OCI-LY1 (cell line): ENCODE measurements at regions not wholly inside any gene's neighbourhood (a gene's known extent, or its start where the extent isn't known, plus 50 kb on each side); places are given as distances from the start of the nearest gene placed in this dataset.

ENCODE experiments used
- CTCF ChIP-seq: fragments of 200-600 bp; sonication (generic), shearing (Covaris generic); IDR thresholded peaks from 2 replicates; pipeline ENCODE4 v1.5.1; 2017; ENCODE audit warnings: mild to moderate bottlenecking, antibody characterized with exemption, low read length, moderate library complexity, mixed read lengths
- EZH2 ChIP-seq: fragments of 200-600 bp; sonication (generic), shearing (Covaris generic); IDR thresholded peaks from 2 replicates; pipeline ENCODE4 v1.8.0; 2017; ENCODE audit warnings: borderline replicate concordance, mixed run types, mild to moderate bottlenecking, antibody characterized with exemption, low read length, moderate library complexity, mixed read lengths

- TF ChIP-seq EZH2 (no peak), CTCF (no peak)
Observed at GRCh38 chr5:155137683-155138082, 124.1 kb downstream of the KIF4B start.
